ENCODE measurements at regions not wholly inside any gene's neighbourhood (a gene's known extent, or its start where the extent isn't known, plus 50 kb on each side); places are given as distances from the start of the nearest gene placed in this dataset.

- TF ChIP-seq POLR2AphosphoS5 (IDR thresholded peaks at IDR 0.05; ENCODE audit: low read depth, low read length) (no peak), CTCF (IDR thresholded peaks at IDR 0.05) (no peak), REST (IDR thresholded peaks at IDR 0.05; ENCODE audit: insufficient read depth in 1 of 2, low read depth in 2 of 2, low read length in 1 of 2) (no peak), TCF7L2 (IDR thresholded peaks at IDR 0.05; ENCODE audit: low read depth, low read length) (no peak), SIN3A (IDR thresholded peaks at IDR 0.05; ENCODE audit: borderline replicate concordance, insufficient read depth, low read depth, low read length) (no peak)
- Histone ChIP-seq H3K27ac (ENCODE audit: low read length) (peak overlapping the region; percentile 70), H3K27me3 (ENCODE audit: control insufficient read depth, insufficient read depth, low read length) (no peaks in the 10 kb centered on the region), H3K4me1 (ENCODE audit: control insufficient read depth, insufficient read depth, low read length) (no peaks in the 10 kb centered on the region), H3K4me3 (ENCODE audit: low read depth in 2 of 2, low read length in 2 of 2) (no peak overlapping the region), H3K36me3 (ENCODE audit: control insufficient read depth, insufficient read depth, low read length) (no peaks in the 10 kb centered on the region), H3K9me3 (ENCODE audit: control insufficient read depth, insufficient read depth, low read depth, low read length) (no peaks in the 10 kb centered on the region)
- no TSS peak for BruUV-seq (replicated peaks)
- ChIA-PET CTCF (no interaction called here), POLR2A (interaction anchor here (0.6 kb wide), 1 partner anchor 55 kb away, joined by 5 read pairs; no protein-coding TSS in a partner anchor)
- DNase-seq (ENCODE audit: low read depth, low spot score) (no peak), ATAC-seq (no peak)
- intact Hi-C loops (cut with micrococcal nuclease; ENCODE audit: unreplicated experiment): no loop called here
- in situ Hi-C loops (cut with HindIII; ENCODE audit: low pct_unique_long_range_greater_than_20kb, low sequenced_read_pairs): no loop called here
Measured at GRCh38 chr1:234907940-234908405, 220.7 kb downstream of the TOMM20 start.

DNA sequence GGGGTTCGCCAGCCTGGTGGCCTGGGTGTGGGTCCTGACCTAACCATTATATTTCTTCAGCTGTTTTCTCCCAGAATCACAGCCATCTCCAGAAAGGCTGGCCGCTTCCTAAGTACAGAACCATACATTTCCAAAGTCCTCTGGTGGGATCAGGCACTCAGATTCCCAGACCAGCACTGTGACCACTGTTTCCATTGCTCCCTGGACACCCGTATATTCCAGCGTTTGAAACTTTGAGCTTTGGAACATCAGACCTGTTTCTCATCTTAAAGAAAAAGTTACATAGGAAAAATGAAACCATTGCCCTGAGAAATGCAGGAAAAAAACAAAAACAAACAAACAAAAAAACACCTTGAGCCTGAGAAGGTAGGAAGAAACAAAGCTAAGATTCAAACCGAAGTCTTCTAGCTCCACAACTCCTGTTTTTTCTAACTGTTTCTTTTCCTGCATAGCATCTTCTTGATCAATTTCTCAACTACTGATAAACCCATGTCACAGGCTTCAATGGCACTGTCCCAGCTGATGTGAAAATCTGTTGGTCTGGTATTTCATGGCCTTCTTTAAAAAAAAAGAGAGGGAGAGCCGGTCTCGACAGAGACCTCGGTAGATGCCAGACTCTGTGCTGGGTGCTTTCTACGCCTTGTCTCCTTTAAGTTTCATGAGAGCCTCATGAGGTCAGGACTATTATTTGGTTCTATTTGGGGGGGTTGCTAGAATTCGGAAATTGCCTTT, 221.3 kb downstream of the TOMM20 start:
- in situ Hi-C loops (cut with HindIII; ENCODE audit: low pct_unique_long_range_greater_than_20kb, low sequenced_read_pairs): no loop called here
- Histone ChIP-seq H3K36me3 (ENCODE audit: control insufficient read depth, insufficient read depth, low read length) (no peaks in the 10 kb centered on the region), H3K9me3 (ENCODE audit: control insufficient read depth, insufficient read depth, low read depth, low read length) (no peaks in the 10 kb centered on the region), H3K27ac (ENCODE audit: low read length) (peak overlapping the region; percentile 70), H3K4me3 (ENCODE audit: low read depth in 2 of 2, low read length in 2 of 2) (no peak overlapping the region), H3K27me3 (ENCODE audit: control insufficient read depth, insufficient read depth, low read length) (no peaks in the 10 kb centered on the region), H3K4me1 (ENCODE audit: control insufficient read depth, insufficient read depth, low read length) (no peaks in the 10 kb centered on the region)
- no peak for ATAC-seq
- no TSS peak for BruUV-seq (replicated peaks)
- DNase-seq (ENCODE audit: low read depth, low spot score): no peak
- TF ChIP-seq POLR2AphosphoS5 (IDR thresholded peaks at IDR 0.05; ENCODE audit: low read depth, low read length): no peak
- no peak for TF ChIP-seq SIN3A (IDR thresholded peaks at IDR 0.05; ENCODE audit: borderline replicate concordance, insufficient read depth, low read depth, low read length)
- TF ChIP-seq REST (IDR thresholded peaks at IDR 0.05; ENCODE audit: insufficient read depth in 1 of 2, low read depth in 2 of 2, low read length in 1 of 2): no peak
- TF ChIP-seq CTCF (IDR thresholded peaks at IDR 0.05): no peak
- TF ChIP-seq TCF7L2 (IDR thresholded peaks at IDR 0.05; ENCODE audit: low read depth, low read length): no peak
- ChIA-PET POLR2A (interaction anchor here (0.6 kb wide), 1 partner anchor 55 kb away, joined by 5 read pairs; no protein-coding TSS in a partner anchor), CTCF (no interaction called here)
- intact Hi-C loops (cut with micrococcal nuclease; ENCODE audit: unreplicated experiment): no loop called here

Measured in Panc1 (cell line).